ENCODE measurements at regions not wholly inside any gene's neighbourhood (a gene's known extent, or its start where the extent isn't known, plus 50 kb on each side); places are given as distances from the start of the nearest gene placed in this dataset.

GRCh38 chr15:69713726-69714559 is 261.3 kb downstream of the RPLP1 start:
- peaks cover 20% of the 10 kb centered on the region for H3K36me3 Mint-ChIP-seq
- H3K9me3 Mint-ChIP-seq: peaks cover 19% of the 10 kb centered on the region
- H3K27ac Mint-ChIP-seq: peak overlapping the region; percentile 94
- H3K4me3 Mint-ChIP-seq: peak overlapping the region; percentile 20
- H3K27me3 Mint-ChIP-seq: peaks cover 9% of the 10 kb centered on the region
- DNase-seq: peak; percentile 88
- CTCF ChIA-PET: interaction anchor here (0.9 to 2.4 kb wide), 4 partner anchors 12 to 383 kb away, joined by 3 to 8 read pairs (median 4); partner anchors contain the start of gene TLE3
- H3K4me1 Mint-ChIP-seq: peaks cover 74% of the 10 kb centered on the region

GRCh38 chr15:69715210-69715609 is 262.6 kb downstream of the RPLP1 start:
- H3K4me1 Mint-ChIP-seq: peaks cover 86% of the 10 kb centered on the region
- CTCF ChIA-PET: no interaction called here

GRCh38 chr15:69718436-69718835 is 265.8 kb downstream of the RPLP1 start:
- H3K36me3 Mint-ChIP-seq: peaks cover 10% of the 10 kb centered on the region
- DNase-seq: no peak
- H3K4me1 Mint-ChIP-seq: peaks cover 97% of the 10 kb centered on the region
- peaks cover 20% of the 10 kb centered on the region for H3K27me3 Mint-ChIP-seq
- peaks cover 4% of the 10 kb centered on the region for H3K9me3 Mint-ChIP-seq
- CTCF ChIA-PET: interaction anchor here (1.1 to 1.7 kb wide), 2 partner anchors 10 to 42 kb away, joined by 3 read pairs; no protein-coding TSS in a partner anchor
- no peak overlapping the region for H3K4me3 Mint-ChIP-seq
- H3K27ac Mint-ChIP-seq: no peak overlapping the region

More at GRCh38 chr15:69715210-69715609, 262.6 kb downstream of the RPLP1 start:
- Mint-ChIP-seq H3K27ac (peak overlapping the region; percentile 94), H3K4me3 (no peak overlapping the region), H3K9me3 (peaks cover 9% of the 10 kb centered on the region), H3K36me3 (peaks cover 16% of the 10 kb centered on the region), H3K27me3 (peaks cover 11% of the 10 kb centered on the region)
- DNase-seq: no peak

DNA sequence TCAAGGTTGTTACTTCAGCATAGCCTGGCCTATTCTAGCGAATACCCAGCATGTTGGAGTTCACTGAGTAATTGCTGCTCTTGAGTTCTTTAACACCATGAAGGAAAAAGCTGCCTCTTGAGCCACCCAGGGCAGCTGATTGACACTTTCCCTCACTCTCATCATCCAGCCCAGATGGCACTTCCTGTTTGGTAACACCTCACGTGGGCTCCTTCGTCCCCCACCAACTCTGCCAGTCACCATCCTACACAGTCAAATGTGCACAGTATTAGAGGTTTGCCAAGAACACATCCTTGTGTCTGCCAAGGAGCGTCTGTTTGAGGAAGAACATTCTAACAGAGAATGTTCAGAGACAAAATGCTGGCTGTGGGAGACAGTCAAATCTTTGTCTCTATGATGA is 266.3 kb downstream of the RPLP1 start:
- DNase-seq: peak; percentile 46
- peaks cover 97% of the 10 kb centered on the region for H3K4me1 Mint-ChIP-seq
- CTCF ChIA-PET: interaction anchor here (1.1 to 1.7 kb wide), 2 partner anchors 10 to 42 kb away, joined by 3 read pairs; no protein-coding TSS in a partner anchor
- H3K9me3 Mint-ChIP-seq: peaks cover 4% of the 10 kb centered on the region
- peaks cover 25% of the 10 kb centered on the region for H3K27me3 Mint-ChIP-seq
- H3K36me3 Mint-ChIP-seq: peaks cover 10% of the 10 kb centered on the region
- H3K27ac Mint-ChIP-seq: peak overlapping the region; percentile 85
- no peak overlapping the region for H3K4me3 Mint-ChIP-seq

- DNase-seq: peak; percentile 71
- Mint-ChIP-seq H3K4me3 (peak overlapping the region; percentile 33), H3K9me3 (peaks cover 4% of the 10 kb centered on the region), H3K27me3 (peaks cover 30% of the 10 kb centered on the region), H3K4me1 (peaks cover 97% of the 10 kb centered on the region), H3K27ac (peak overlapping the region; percentile 85), H3K36me3 (peaks cover 10% of the 10 kb centered on the region)
- CTCF ChIA-PET: interaction anchor here (0.8 to 1.7 kb wide), 4 partner anchors 9 to 41 kb away, joined by 3 to 4 read pairs (median 3); no protein-coding TSS in a partner anchor
Measured at GRCh38 chr15:69719527-69720240, 267.1 kb downstream of the RPLP1 start.

DNA sequence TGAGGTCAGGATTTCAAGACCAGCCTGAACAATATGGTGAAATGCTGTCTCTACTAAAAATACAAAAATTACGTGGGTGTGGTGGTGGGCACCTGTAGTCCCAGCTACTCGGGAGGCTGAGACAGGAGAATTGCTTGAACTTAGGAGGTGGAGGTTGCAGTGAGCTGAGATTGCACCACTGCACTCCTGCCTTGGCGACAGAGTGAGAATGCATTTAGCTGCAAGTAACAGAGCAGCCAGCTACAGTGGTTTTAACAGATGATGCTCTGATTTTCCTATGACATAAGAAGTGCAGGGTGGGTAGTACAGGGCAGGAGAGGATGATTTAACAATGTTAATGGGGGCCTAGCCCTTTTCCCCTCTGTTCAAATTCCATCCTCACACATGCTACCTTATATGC is 267.9 kb downstream of the RPLP1 start:
- H3K4me1 Mint-ChIP-seq: peaks cover 96% of the 10 kb centered on the region
- peaks cover 4% of the 10 kb centered on the region for H3K9me3 Mint-ChIP-seq
- DNase-seq: no peak
- peaks cover 9% of the 10 kb centered on the region for H3K36me3 Mint-ChIP-seq
- H3K27me3 Mint-ChIP-seq: peaks cover 32% of the 10 kb centered on the region
- peak overlapping the region; percentile 85 for H3K27ac Mint-ChIP-seq
- CTCF ChIA-PET: interaction anchor here (0.8 to 1.3 kb wide), 3 partner anchors 8 to 57 kb away, joined by 3 to 4 read pairs (median 4); no protein-coding TSS in a partner anchor
- H3K4me3 Mint-ChIP-seq: no peak overlapping the region

- Mint-ChIP-seq H3K27ac (no peak overlapping the region), H3K36me3 (no peaks in the 10 kb centered on the region), H3K9me3 (peaks cover 2% of the 10 kb centered on the region)
Measured at GRCh38 chr15:69722924-69723323, 270.3 kb downstream of the RPLP1 start.

DNA sequence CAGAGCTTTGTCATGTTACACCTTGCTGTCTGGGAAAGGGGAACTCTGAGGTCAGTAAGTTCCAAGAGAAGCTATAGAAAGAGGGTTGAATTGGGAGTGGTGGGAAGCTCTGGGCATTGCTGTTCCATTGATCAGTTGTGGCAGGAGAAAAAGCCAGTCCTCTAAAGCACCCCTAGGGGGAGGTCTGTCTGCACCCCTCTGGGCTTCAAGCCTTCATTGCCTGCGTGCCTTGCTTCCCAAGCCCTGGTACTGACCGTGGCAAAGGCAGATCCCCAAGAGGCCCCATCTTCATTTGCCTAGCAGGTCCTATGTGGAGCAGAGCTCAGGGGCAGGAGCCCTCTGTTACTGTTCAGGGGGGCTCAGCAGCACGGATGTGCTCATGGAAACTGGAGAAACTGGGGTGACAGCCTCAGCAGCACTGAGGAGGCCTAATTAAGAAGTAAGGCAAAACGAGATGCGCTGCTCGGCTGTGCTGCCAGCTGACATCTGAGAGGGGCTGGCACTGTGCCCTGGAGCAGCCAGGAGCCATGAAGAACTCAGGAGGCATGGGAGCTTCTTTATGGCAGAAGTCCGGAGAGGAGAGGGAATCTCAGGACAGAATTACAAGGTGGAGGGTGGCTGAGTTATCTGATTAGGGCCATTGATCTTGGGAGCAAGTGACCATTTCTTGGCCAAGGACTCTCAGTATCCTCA is 270.9 kb downstream of the RPLP1 start:
- CTCF ChIA-PET: interaction anchor here (0.9 to 1.0 kb wide), 2 partner anchors 9 to 16 kb away, joined by 3 read pairs; no protein-coding TSS in a partner anchor
- Mint-ChIP-seq H3K27ac (no peak overlapping the region), H3K27me3 (peaks cover 47% of the 10 kb centered on the region), H3K36me3 (no peaks in the 10 kb centered on the region), H3K4me1 (peaks cover 86% of the 10 kb centered on the region), H3K9me3 (peaks cover 2% of the 10 kb centered on the region), H3K4me3 (no peak overlapping the region)
- DNase-seq: no peak

More at GRCh38 chr15:69722924-69723323, 270.3 kb downstream of the RPLP1 start:
- CTCF ChIA-PET: interaction anchor here (0.7 to 1.0 kb wide), 5 partner anchors 10 to 321 kb away, joined by 3 read pairs; no protein-coding TSS in a partner anchor
- H3K27me3 Mint-ChIP-seq: peaks cover 47% of the 10 kb centered on the region
- H3K4me1 Mint-ChIP-seq: peaks cover 90% of the 10 kb centered on the region
- no peak overlapping the region for H3K4me3 Mint-ChIP-seq
- no peak for DNase-seq

- H3K4me1 Mint-ChIP-seq: peaks cover 86% of the 10 kb centered on the region
- H3K27ac Mint-ChIP-seq: no peak overlapping the region
- peaks cover 2% of the 10 kb centered on the region for H3K9me3 Mint-ChIP-seq
- peaks cover 42% of the 10 kb centered on the region for H3K27me3 Mint-ChIP-seq
- no peak overlapping the region for H3K4me3 Mint-ChIP-seq
- no peak for DNase-seq
- no peaks in the 10 kb centered on the region for H3K36me3 Mint-ChIP-seq
- CTCF ChIA-PET: interaction anchor here (0.9 to 1.3 kb wide), 2 partner anchors 120 to 378 kb away, joined by 3 read pairs; no protein-coding TSS in a partner anchor
Measured at GRCh38 chr15:69724333-69724732, 271.7 kb downstream of the RPLP1 start.

- H3K4me3 Mint-ChIP-seq: no peak overlapping the region
- H3K27ac Mint-ChIP-seq: no peak overlapping the region
- no peaks in the 10 kb centered on the region for H3K36me3 Mint-ChIP-seq
- peaks cover 45% of the 10 kb centered on the region for H3K27me3 Mint-ChIP-seq
- DNase-seq: no peak
- H3K4me1 Mint-ChIP-seq: peaks cover 82% of the 10 kb centered on the region
- CTCF ChIA-PET: interaction anchor here (1.3 kb wide), 1 partner anchor 378 kb away, joined by 3 read pairs; no protein-coding TSS in a partner anchor
- H3K9me3 Mint-ChIP-seq: peaks cover 2% of the 10 kb centered on the region
Measured at GRCh38 chr15:69725275-69725674, 272.7 kb downstream of the RPLP1 start.

DNA sequence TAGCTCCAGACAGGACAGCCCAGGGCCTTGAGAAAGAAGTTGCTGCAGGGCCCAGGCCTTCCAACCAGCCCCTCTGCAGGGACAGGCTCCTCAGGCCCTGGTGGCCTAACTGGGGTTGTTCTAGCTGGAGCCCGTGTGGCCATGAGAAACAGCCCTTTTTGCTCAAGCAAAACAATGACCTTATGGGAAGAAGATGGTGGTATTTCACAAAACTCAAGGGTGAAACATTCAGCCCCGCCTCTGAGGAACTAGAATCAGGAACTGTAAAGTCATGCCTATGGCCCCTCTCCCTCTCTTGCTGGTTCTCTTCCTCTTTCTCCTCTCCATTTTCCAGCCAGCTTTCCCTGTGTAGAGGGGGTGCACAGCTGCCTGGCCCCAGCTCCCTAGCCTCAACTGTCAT is 273.3 kb downstream of the RPLP1 start:
- CTCF ChIA-PET: interaction anchor here (1.3 kb wide), 1 partner anchor 377 kb away, joined by 3 read pairs; no protein-coding TSS in a partner anchor

DNA sequence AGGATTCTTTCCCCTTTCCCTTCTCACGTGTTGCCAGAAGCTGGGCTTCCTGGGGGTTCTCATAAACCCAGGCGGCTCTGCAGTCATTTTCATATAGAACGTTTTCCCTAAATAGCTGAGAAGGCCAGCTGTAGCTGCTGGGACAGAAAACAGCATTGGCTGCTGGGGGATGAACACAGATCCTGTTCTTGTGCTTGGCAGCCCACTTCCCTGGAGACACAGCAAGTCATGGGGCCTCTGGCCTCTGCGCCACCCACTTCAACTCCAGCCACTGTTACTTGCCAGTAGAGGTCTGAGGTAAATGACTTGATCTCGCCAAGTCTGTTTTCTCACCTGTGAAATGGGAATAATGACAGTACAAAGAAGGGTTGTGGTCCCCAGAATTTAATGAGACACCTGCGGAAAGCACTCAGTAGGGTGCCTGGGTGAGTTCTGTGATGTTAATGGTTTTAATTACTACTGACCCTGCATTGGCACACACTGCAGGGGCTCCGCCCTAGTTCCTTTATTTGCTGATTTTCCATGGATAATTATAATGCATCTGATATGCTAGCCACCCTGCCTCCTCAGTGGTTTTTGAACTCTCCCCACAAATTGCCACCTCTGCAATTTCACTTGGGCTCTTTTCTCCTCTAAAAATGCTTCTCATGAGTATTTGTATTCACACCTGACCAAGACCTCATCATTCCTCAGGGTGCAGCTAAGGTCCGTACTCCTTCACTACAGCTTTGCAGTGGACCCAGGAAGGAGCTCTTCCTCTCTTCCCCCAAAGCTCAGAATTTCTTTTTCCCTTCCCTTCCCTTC is 274.7 kb downstream of the RPLP1 start:
- CTCF ChIA-PET: interaction anchor here (1.0 kb wide), 2 partner anchors 16 to 740 kb away, joined by 3 to 4 read pairs; no protein-coding TSS in a partner anchor
- H3K36me3 Mint-ChIP-seq: no peaks in the 10 kb centered on the region
- peaks cover 74% of the 10 kb centered on the region for H3K4me1 Mint-ChIP-seq
- no peaks in the 10 kb centered on the region for H3K9me3 Mint-ChIP-seq
- H3K27ac Mint-ChIP-seq: no peak overlapping the region
- peaks cover 47% of the 10 kb centered on the region for H3K27me3 Mint-ChIP-seq
- H3K4me3 Mint-ChIP-seq: no peak overlapping the region
- no peak for DNase-seq

More for the DNA sequence above, 273.3 kb downstream of the RPLP1 start:
- H3K36me3 Mint-ChIP-seq: no peaks in the 10 kb centered on the region
- H3K27me3 Mint-ChIP-seq: peaks cover 47% of the 10 kb centered on the region
- H3K4me3 Mint-ChIP-seq: no peak overlapping the region
- no peak for DNase-seq
- H3K9me3 Mint-ChIP-seq: no peaks in the 10 kb centered on the region
- no peak overlapping the region for H3K27ac Mint-ChIP-seq
- peaks cover 80% of the 10 kb centered on the region for H3K4me1 Mint-ChIP-seq
